A673 (cell line): ENCODE measurements at regions not wholly inside any gene's neighbourhood (a gene's known extent, or its start where the extent isn't known, plus 50 kb on each side); places are given as distances from the start of the nearest gene placed in this dataset.

ENCODE experiments used
- EZH2 ChIP-seq: fragments of 200-600 bp; sonication (generic); IDR thresholded peaks from 2 replicates; pipeline ENCODE4 v1.6.1; 2017; ENCODE audit warnings: borderline replicate concordance, low read depth, mild to moderate bottlenecking, mixed read lengths, antibody characterized with exemption, low read length; ENCODE audit not compliant: poor library complexity, severe bottlenecking
- TF ChIP-seq, protein P1 (sequence below): fragments of 300-800, 200-600 bp; sonication (generic); conservative IDR thresholded peaks from 2 replicates; pipeline ENCODE4 v1.5.1; 2017; ENCODE audit warnings: low read depth, mild to moderate bottlenecking, antibody characterized with exemption, low read length, moderate library complexity, mixed read lengths

DNA sequence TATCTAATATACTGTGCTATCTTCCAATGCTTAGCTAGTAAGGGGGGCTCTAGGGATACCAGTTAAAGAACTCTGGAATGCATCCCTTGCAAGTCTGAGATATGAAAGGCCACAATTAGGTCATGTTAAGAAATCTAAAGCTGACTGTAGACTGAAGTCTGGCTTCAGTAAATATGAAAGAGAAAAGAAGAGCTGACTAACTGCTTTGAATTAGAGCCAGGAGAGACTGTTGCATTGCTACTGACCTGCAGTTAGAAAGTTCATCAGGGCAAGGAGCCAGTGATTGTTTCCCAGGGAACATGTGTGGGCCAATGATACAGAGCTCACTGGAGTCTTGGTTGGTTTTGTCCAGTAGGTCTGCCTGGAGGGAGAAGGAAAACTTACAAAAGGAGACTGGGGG lies 472.1 kb upstream of the TNC start:
- TF ChIP-seq, protein P1, sequence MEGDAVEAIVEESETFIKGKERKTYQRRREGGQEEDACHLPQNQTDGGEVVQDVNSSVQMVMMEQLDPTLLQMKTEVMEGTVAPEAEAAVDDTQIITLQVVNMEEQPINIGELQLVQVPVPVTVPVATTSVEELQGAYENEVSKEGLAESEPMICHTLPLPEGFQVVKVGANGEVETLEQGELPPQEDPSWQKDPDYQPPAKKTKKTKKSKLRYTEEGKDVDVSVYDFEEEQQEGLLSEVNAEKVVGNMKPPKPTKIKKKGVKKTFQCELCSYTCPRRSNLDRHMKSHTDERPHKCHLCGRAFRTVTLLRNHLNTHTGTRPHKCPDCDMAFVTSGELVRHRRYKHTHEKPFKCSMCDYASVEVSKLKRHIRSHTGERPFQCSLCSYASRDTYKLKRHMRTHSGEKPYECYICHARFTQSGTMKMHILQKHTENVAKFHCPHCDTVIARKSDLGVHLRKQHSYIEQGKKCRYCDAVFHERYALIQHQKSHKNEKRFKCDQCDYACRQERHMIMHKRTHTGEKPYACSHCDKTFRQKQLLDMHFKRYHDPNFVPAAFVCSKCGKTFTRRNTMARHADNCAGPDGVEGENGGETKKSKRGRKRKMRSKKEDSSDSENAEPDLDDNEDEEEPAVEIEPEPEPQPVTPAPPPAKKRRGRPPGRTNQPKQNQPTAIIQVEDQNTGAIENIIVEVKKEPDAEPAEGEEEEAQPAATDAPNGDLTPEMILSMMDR, result no peak
- TF ChIP-seq EZH2, result no peak
